ENCODE measurements at regions not wholly inside any gene's neighbourhood (a gene's known extent, or its start where the extent isn't known, plus 50 kb on each side); places are given as distances from the start of the nearest gene placed in this dataset.
A peak's percentile ranks its signal among the peaks of the same experiment; 100 is the strongest.

GRCh38 chr2:62349788-62350187 lies 153.9 kb downstream of the B3GNT2 start:
- TF ChIP-seq CTCF (IDR thresholded peaks at IDR 0.05; ENCODE audit: insufficient read depth, low read depth, low read length, missing control alignments) = no peak
- no peak for DNase-seq (ENCODE audit: low read depth)
- no peak overlapping the region for H3K4me3 ChIP-seq (ENCODE audit: low read length)

- TF ChIP-seq CTCF (IDR thresholded peaks at IDR 0.05; ENCODE audit: insufficient read depth, low read depth, low read length, missing control alignments) = no peak
- no peak overlapping the region for H3K4me3 ChIP-seq (ENCODE audit: low read length)
- no peak for DNase-seq (ENCODE audit: low read depth)
Measured at GRCh38 chr2:62348700-62349099, 152.8 kb downstream of the B3GNT2 start.

- DNase-seq (ENCODE audit: low read depth) = no peak
- no peak for TF ChIP-seq CTCF (IDR thresholded peaks at IDR 0.05; ENCODE audit: insufficient read depth, low read depth, low read length, missing control alignments)
- no peak overlapping the region for H3K4me3 ChIP-seq (ENCODE audit: low read length)
Measured at GRCh38 chr2:62347563-62348270, 151.8 kb downstream of the B3GNT2 start.

- DNase-seq (ENCODE audit: low read depth) = peak; percentile 95
- no peak overlapping the region for H3K4me3 ChIP-seq (ENCODE audit: low read length)
- TF ChIP-seq CTCF (IDR thresholded peaks at IDR 0.05; ENCODE audit: insufficient read depth, low read depth, low read length, missing control alignments) = no peak
Measured at GRCh38 chr2:62344472-62344871, 148.6 kb downstream of the B3GNT2 start.

- H3K4me3 ChIP-seq (ENCODE audit: low read length) = no peak overlapping the region
- no peak for TF ChIP-seq CTCF (IDR thresholded peaks at IDR 0.05; ENCODE audit: insufficient read depth, low read depth, low read length, missing control alignments)
- DNase-seq (ENCODE audit: low read depth) = peak; percentile 27
Measured at GRCh38 chr2:62343636-62344337, 147.9 kb downstream of the B3GNT2 start.

GRCh38 chr2:62343206-62343605 lies 147.3 kb downstream of the B3GNT2 start:
- no peak overlapping the region for H3K4me3 ChIP-seq (ENCODE audit: low read length)
- no peak for TF ChIP-seq CTCF (IDR thresholded peaks at IDR 0.05; ENCODE audit: insufficient read depth, low read depth, low read length, missing control alignments)
- DNase-seq (ENCODE audit: low read depth) = no peak
